NCI-H2081 treated with DMSO at 0.1 percent for 48 hours (cell line): ENCODE measurements at regions not wholly inside any gene's neighbourhood (a gene's known extent, or its start where the extent isn't known, plus 50 kb on each side); places are given as distances from the start of the nearest gene placed in this dataset.

Source experiments
- DNase-seq: peaks from one replicate; lab custom pipeline; 2025; lab: John Stamatoyannopoulos, UW

- DNase-seq: no peak
Observed at GRCh38 chr2:164178835-164179465, 442.3 kb downstream of the GRB14 start.

- DNase-seq: no peak
Observed at GRCh38 chr2:164164602-164165001, 428.8 kb upstream of the FIGN start.

DNA sequence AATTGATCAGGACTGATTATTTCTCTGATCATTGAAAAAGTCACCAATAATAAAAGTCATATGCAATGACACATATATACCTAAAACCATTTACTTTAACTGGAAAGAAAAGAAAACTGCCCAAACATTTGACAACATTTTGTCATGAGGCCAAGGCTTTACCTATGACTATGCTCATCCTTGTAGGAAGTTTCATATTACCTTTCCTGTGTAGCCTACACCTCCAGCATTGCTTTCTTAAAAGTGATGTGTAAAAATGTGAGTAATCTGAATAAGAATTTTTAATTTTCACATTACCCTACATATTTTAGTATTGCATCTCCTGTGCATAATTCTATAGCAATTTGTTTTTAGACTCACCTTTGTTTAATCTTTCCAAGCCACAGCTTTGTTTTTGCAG lies 419.8 kb upstream of the FIGN start:
- no peak for DNase-seq

- DNase-seq: no peak
Observed at GRCh38 chr2:164151522-164151921, 415.7 kb upstream of the FIGN start.

DNA sequence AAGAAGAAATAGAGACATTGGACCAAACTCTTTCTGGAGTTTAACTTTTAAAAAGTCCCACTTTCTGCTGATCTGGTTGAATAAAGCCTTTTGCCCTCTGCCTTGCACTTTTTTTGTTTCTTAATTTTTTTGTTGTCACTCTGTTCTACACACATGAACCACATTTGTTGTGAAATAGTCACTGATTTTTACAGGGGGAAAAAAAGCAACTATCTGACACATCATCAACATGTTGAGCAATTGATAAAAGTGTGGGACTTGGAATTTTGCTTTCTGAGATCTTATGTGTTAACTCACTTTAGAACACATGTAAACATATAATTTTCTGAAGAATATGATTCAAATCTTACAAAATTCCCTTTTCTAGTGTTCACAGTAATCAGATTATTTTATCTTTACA lies 414.8 kb upstream of the FIGN start:
- no peak for DNase-seq

- DNase-seq: no peak
Observed at GRCh38 chr2:164146441-164146840, 410.6 kb upstream of the FIGN start.

- no peak for DNase-seq
Observed at GRCh38 chr2:164145093-164145987, 409.5 kb upstream of the FIGN start.

DNA sequence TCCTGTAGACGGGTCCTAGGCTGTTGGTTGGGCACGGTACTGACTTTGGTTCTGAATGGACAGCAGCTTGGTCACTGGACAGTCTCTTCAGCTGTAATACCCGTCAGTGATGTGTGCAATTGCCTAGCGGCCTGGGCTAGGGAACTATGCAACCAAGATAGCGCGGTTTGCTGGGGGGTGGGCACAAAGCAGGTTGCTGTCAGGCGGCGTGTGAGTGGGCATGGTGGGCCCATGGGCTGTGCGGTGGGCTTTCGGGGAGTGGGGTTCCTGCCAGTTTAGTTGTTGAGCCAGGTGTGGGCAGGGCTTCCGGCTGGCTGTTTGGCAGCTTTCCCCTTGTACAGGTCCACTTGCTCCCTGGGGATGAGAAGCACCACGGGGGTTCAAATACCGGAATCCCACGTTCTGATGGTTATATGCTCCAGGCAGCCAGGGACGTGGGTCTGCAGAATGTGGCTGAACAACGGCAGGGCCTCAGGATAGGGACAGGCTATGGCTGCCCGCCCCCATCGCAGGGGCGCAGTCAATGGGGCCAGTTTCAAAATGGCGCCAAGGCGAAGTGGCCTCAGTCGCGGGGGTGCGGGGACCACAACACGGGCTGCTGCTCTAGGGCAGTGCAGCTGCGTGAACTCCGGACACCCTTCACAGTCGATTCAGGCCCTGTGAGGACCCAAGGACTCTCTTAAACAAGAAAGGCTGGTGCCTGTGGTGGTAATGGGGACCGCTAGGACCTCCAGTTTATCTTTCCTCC lies 407.5 kb upstream of the FIGN start:
- DNase-seq: no peak

DNA sequence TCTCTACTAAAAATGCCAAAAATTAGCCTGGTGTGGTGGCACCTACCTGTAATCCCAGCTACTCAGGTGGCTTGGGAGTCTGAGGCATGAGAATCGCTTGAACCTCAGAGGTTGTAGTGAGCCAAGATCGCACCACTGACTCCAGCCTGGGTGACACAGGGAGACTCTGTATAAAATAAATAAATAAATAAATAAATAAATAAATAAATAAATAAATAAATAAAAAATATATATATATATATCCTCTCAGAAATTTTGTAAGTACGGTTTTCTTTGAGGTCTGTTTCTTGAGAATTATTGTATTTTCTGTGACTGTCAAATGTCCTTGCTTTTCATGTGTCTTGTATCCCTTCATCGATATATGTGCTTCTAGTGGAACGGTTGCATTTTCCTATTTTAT lies 406.9 kb upstream of the FIGN start:
- no peak for DNase-seq

DNA sequence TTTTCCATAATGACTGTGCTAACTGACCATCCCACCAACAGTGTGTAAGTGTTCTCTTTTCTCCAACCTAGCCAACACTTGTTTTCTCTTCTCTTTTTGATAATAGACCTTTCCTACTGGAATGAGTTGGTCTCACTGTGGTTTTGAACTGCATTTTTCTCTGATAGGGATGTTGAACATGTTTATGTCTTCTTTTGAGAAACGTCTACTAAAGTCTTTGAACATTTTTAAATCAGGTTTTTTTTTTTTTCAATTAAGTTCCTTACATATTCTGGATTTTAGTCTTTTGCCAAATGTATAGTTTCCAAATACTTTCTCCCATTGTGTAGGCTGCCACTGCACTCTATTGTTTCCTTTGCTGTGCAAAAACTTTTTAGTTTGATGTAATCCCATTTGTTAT lies 405.5 kb upstream of the FIGN start:
- DNase-seq: no peak

GRCh38 chr2:164138750-164139149 lies 402.9 kb upstream of the FIGN start:
- no peak for DNase-seq

GRCh38 chr2:164134336-164134735 lies 398.5 kb upstream of the FIGN start:
- DNase-seq: no peak

- DNase-seq: no peak
Observed at GRCh38 chr2:164127971-164128527, 392.2 kb upstream of the FIGN start.

- DNase-seq: no peak
Observed at GRCh38 chr2:164126960-164127660, 391.3 kb upstream of the FIGN start.

- DNase-seq: no peak
Observed at GRCh38 chr2:164115806-164116205, 380.0 kb upstream of the FIGN start.

DNA sequence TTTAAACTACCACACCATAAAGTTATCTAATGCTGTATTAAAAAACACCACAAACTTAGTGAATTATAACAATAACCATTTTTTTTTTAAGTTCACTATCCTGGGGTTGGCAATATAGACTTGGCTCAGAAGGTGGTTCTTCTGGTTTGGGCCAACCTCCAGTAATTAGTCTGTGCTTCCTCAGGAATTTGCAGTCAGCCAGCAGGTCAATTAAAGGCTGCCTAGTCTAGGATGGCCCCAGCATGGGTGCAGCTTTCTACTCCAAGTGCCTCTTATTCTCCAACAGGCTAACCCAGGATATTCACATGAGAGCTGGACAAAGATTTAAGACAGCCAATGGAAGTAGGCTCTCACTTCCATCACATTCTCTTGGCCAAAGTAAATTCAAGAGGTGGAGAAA lies 379.1 kb upstream of the FIGN start:
- no peak for DNase-seq

- DNase-seq: no peak
Observed at GRCh38 chr2:164112105-164112504, 376.3 kb upstream of the FIGN start.

- no peak for DNase-seq
Observed at GRCh38 chr2:164110515-164110914, 374.7 kb upstream of the FIGN start.

DNA sequence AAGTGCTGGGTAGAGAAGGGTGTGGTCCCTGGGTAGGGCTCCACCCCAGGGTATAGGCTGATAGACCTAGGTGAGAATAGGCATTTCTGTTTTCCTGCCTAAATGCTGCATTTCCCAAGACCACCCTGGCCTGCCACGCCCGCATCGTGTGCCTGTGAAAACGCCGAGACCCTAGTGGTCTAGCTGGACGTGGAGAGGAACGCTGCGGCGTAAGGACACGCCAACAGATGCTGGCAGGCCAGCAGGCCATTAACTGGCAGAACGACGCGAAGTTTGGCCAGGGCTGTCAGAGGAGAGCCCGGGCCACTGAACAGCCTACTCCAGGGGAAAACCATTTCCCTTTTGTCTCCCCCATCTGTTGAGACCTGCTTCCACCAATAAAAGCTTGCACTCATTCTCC lies 373.2 kb upstream of the FIGN start:
- DNase-seq: no peak

GRCh38 chr2:164103271-164103670 lies 367.5 kb upstream of the FIGN start:
- no peak for DNase-seq

GRCh38 chr2:164102366-164102765 lies 366.6 kb upstream of the FIGN start:
- no peak for DNase-seq

DNA sequence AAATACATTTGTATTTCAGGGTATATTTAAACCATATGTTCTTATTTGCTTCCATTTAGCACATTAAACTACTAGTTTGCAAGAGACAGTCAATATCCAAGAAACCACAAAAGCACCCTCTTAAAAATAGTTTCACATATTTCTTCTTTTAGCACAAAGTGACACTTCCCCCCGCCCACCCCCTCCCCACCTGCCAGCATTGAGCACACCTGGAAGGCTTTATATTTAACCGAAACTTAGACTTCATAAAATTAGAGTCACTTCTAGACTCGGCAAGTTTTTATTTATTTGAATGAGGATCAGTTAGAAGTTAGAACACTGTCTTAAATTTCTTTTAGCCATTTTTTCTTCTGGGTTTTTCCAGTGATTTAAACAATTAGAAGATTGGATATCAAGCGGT lies 355.9 kb upstream of the FIGN start:
- no peak for DNase-seq
